Endodermal cell (in vitro differentiated cells): ENCODE measurements at regions not wholly inside any gene's neighbourhood (a gene's known extent, or its start where the extent isn't known, plus 50 kb on each side); places are given as distances from the start of the nearest gene placed in this dataset.

Source experiments
- DNase-seq: peaks from one replicate; pipeline ENCODE4 v3.0.0-alpha.2; 2017
- H3K27ac ChIP-seq: 2 replicates; pipeline ENCODE4 v1.5.1; 2013; ENCODE audit warnings: mild to moderate bottlenecking, low read depth, low read length, moderate library complexity
- H3K27me3 ChIP-seq: 2 replicates; pipeline ENCODE4 v1.6.1; 2013; ENCODE audit warnings: mild to moderate bottlenecking, low read length, moderate library complexity; ENCODE audit not compliant: insufficient read depth, control insufficient read depth, poor library complexity, severe bottlenecking
- H3K36me3 ChIP-seq: 2 replicates; pipeline ENCODE4 v1.7.0; 2013; ENCODE audit warnings: mild to moderate bottlenecking, low read length, moderate library complexity; ENCODE audit not compliant: control insufficient read depth, insufficient read depth
- H3K4me1 ChIP-seq: one replicate; pipeline ENCODE4 v1.7.0; 2013; ENCODE audit warnings: low read length; ENCODE audit not compliant: control insufficient read depth, insufficient read depth
- H3K4me3 ChIP-seq: 2 replicates; pipeline ENCODE4 v1.5.1; 2013; ENCODE audit warnings: mild to moderate bottlenecking, low read length, moderate library complexity
- H3K9ac ChIP-seq: 2 replicates; pipeline ENCODE4 v1.6.1; 2013; ENCODE audit warnings: mild to moderate bottlenecking, low read length, moderate library complexity; ENCODE audit not compliant: poor library complexity, severe bottlenecking; ENCODE audit errors: extremely low read depth
- H3K9me3 ChIP-seq: 2 replicates; pipeline ENCODE4 v1.6.1; 2013; ENCODE audit warnings: mild to moderate bottlenecking, low read length, moderate library complexity; ENCODE audit not compliant: control insufficient read depth
- H3K27ac Mint-ChIP-seq: 2 replicates; pipeline ENCODE4 v1.8.0; 2020; ENCODE audit warnings: mixed read lengths
- H3K27me3 Mint-ChIP-seq: 2 replicates; pipeline ENCODE4 v1.8.0; 2021; ENCODE audit warnings: mild to moderate bottlenecking, mixed read lengths; ENCODE audit not compliant: insufficient read depth
- H3K36me3 Mint-ChIP-seq: 2 replicates; pipeline ENCODE4 v1.8.0; 2020; ENCODE audit warnings: low read depth, mixed read lengths
- H3K4me1 Mint-ChIP-seq: 2 replicates; pipeline ENCODE4 v1.8.0; 2020; ENCODE audit warnings: mixed read lengths
- H3K4me3 Mint-ChIP-seq: 2 replicates; pipeline ENCODE4 v1.8.0; 2020; ENCODE audit warnings: mild to moderate bottlenecking, moderate library complexity, mixed read lengths
- H3K9me3 Mint-ChIP-seq: 2 replicates; pipeline ENCODE4 v1.8.0; 2020; ENCODE audit warnings: mild to moderate bottlenecking, mixed read lengths
- WGBS, 2 experiments: methylation state at CpG; one replicate each; pipeline versions ENCODE4 v1.1.5 to v1.1.7; 2013; ENCODE audit warnings: missing lambda C conversion rate in 2 of 2, mixed read lengths in 1 of 2; ENCODE audit not compliant: insufficient coverage in 1 of 2, insufficient read length in 1 of 2; 5-methylcytosine and 5-hydroxymethylcytosine counted together
- TF ChIP-seq, protein P1 (sequence below): fragments of 200-600 bp; sonication (generic); conservative IDR thresholded peaks from 2 replicates; pipeline ENCODE4 v1.5.0; 2021; ENCODE audit warnings: antibody characterized with exemption, mild to moderate bottlenecking

DNA sequence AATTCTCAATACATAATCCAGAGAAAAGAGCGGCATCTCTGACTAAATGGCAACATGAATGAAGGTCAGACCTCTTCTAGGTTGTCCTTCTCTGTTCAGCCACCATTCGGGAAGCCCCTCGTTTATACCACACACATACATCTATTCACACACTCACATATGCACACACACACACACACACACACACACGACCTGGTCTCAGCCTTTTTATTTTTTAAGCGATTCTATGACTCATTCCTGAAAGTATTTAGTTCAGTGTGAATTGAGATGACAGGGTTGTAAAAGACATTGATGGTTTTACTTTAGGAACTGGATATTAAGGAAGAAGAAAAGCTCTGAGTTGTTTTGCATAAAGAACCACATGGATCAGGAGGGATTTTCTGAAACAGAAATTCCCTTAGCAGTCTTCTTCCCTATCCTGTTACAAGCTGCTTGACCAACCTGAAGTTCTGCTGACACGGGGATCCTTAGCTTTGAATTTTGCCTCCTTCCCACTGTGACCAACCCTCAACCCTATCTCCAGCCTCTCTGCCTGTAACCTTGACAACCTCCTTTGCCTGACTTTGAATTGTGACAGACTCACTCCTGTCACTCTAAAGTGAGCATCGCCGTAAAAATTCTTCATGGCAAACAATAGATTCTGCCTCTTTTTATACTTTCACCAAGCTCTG lies 383.1 kb upstream of the ESRRG start:
- Histone ChIP-seq H3K36me3 (no peaks in the 10 kb centered on the region), H3K4me3 (no peak overlapping the region), H3K27me3 (no peaks in the 10 kb centered on the region), H3K9me3 (no peaks in the 10 kb centered on the region), H3K4me1 (no peaks in the 10 kb centered on the region), H3K27ac (no peak overlapping the region), H3K9ac (no peak overlapping the region)
- TF ChIP-seq, protein P1, sequence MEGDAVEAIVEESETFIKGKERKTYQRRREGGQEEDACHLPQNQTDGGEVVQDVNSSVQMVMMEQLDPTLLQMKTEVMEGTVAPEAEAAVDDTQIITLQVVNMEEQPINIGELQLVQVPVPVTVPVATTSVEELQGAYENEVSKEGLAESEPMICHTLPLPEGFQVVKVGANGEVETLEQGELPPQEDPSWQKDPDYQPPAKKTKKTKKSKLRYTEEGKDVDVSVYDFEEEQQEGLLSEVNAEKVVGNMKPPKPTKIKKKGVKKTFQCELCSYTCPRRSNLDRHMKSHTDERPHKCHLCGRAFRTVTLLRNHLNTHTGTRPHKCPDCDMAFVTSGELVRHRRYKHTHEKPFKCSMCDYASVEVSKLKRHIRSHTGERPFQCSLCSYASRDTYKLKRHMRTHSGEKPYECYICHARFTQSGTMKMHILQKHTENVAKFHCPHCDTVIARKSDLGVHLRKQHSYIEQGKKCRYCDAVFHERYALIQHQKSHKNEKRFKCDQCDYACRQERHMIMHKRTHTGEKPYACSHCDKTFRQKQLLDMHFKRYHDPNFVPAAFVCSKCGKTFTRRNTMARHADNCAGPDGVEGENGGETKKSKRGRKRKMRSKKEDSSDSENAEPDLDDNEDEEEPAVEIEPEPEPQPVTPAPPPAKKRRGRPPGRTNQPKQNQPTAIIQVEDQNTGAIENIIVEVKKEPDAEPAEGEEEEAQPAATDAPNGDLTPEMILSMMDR, result no peak
- H3K4me3 Mint-ChIP-seq, result no peak overlapping the region
- peaks cover 11% of the 10 kb centered on the region for H3K27me3 Mint-ChIP-seq
- no peaks in the 10 kb centered on the region for H3K4me1 Mint-ChIP-seq
- no peak for DNase-seq
- no peak overlapping the region for H3K27ac Mint-ChIP-seq
- H3K9me3 Mint-ChIP-seq, result no peaks in the 10 kb centered on the region
- no peaks in the 10 kb centered on the region for H3K36me3 Mint-ChIP-seq
- 74 to 82% methylated on average over 5 to 8 of the region's 8 CpGs for WGBS, 2 experiments

DNA sequence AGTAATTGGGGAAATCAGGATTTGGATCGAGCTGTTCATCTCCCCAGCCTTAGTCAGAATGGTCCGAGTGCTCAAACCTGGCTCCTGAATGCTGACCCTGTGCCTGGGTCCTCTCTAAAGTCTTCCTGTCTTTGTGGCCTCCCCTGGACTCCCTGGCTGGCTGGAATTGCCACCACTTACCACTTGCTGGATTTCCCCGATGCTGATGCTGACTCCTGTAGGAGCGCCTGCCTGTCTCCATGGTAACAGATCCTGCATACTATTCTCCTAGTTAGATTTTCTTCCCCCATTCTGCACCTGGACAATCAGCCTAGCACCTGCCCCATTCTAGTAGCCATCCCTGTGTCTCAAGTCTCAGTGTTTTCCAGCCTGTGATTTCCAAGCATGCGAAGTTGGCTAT lies 382.2 kb upstream of the ESRRG start:
- H3K36me3 ChIP-seq, result no peaks in the 10 kb centered on the region
- H3K4me3 ChIP-seq, result no peak overlapping the region
- H3K27ac ChIP-seq, result no peak overlapping the region
- H3K27ac Mint-ChIP-seq, result no peak overlapping the region
- H3K4me1 ChIP-seq, result no peaks in the 10 kb centered on the region
- no peak overlapping the region for H3K4me3 Mint-ChIP-seq
- H3K9ac ChIP-seq, result no peak overlapping the region
- no peaks in the 10 kb centered on the region for H3K9me3 Mint-ChIP-seq
- no peak for DNase-seq
- H3K27me3 ChIP-seq, result no peaks in the 10 kb centered on the region
- TF ChIP-seq, protein P1, result no peak
- H3K4me1 Mint-ChIP-seq, result no peaks in the 10 kb centered on the region
- H3K36me3 Mint-ChIP-seq, result no peaks in the 10 kb centered on the region
- 85 to 90% methylated on average over 5 of the region's 5 CpGs for WGBS, 2 experiments
- peaks cover 14% of the 10 kb centered on the region for H3K27me3 Mint-ChIP-seq
- no peaks in the 10 kb centered on the region for H3K9me3 ChIP-seq

DNA sequence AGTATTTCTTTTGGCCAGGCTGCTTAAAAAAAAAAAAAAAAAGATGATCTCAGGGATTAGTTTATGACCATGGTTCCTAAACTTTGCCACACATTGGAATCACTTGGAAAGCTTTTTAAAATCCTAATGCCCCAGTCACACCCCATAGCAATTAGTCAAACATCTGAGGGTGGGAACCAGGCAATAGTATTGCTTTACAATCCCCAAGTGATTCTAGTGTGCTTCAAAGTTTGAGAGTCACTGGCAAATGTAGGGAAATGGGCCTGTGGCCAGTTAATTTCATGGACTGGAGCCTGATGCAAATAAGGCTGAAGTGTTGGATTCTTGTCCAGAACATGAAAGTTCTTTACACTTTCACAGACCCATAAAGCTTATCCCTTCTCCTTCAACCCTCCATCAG lies 374.6 kb upstream of the ESRRG start:
- Histone ChIP-seq H3K9ac (no peak overlapping the region), H3K4me3 (no peak overlapping the region), H3K27ac (no peak overlapping the region), H3K4me1 (no peaks in the 10 kb centered on the region), H3K27me3 (no peaks in the 10 kb centered on the region), H3K9me3 (no peaks in the 10 kb centered on the region), H3K36me3 (no peaks in the 10 kb centered on the region)
- DNase-seq, result no peak
- Mint-ChIP-seq H3K9me3 (no peaks in the 10 kb centered on the region), H3K36me3 (no peaks in the 10 kb centered on the region), H3K27me3 (peaks cover 17% of the 10 kb centered on the region), H3K4me1 (no peaks in the 10 kb centered on the region), H3K27ac (no peak overlapping the region), H3K4me3 (no peak overlapping the region)
- TF ChIP-seq, protein P1, result no peak
